Chondrocyte (in vitro differentiated cells): ENCODE measurements at regions not wholly inside any gene's neighbourhood (a gene's known extent, or its start where the extent isn't known, plus 50 kb on each side); places are given as distances from the start of the nearest gene placed in this dataset.

Experiments used
- DNase-seq: peaks from one replicate; pipeline ENCODE4 v3.0.0; 2021; ENCODE audit warnings: mixed read lengths, low spot score
- H3K27ac Mint-ChIP-seq: one replicate; pipeline ENCODE4 v1.8.0; 2021; ENCODE audit warnings: mild to moderate bottlenecking, moderate library complexity, mixed read lengths; ENCODE audit not compliant: unreplicated experiment
- H3K27me3 Mint-ChIP-seq: 2 replicates; pipeline ENCODE4 v1.8.0; 2021; ENCODE audit warnings: low read depth, mixed read lengths
- H3K36me3 Mint-ChIP-seq: 2 replicates; pipeline ENCODE4 v1.8.0; 2021; ENCODE audit warnings: low read depth, mixed read lengths
- H3K4me1 Mint-ChIP-seq: 2 replicates; pipeline ENCODE4 v1.8.0; 2021; ENCODE audit warnings: low read depth, mild to moderate bottlenecking, mixed read lengths
- H3K4me3 Mint-ChIP-seq: one replicate; pipeline ENCODE4 v1.8.0; 2021; ENCODE audit warnings: mild to moderate bottlenecking, moderate library complexity, mixed read lengths; ENCODE audit not compliant: unreplicated experiment
- H3K9me3 Mint-ChIP-seq: 2 replicates; pipeline ENCODE4 v1.8.0; 2021; ENCODE audit warnings: low read depth, mixed read lengths
- TF ChIP-seq, protein P1 (sequence below): fragments of 200-600 bp; sonication (generic); IDR thresholded peaks from 2 replicates; pipeline ENCODE4 v1.5.0; 2021; ENCODE audit warnings: antibody characterized with exemption, mild to moderate bottlenecking, moderate library complexity

DNA sequence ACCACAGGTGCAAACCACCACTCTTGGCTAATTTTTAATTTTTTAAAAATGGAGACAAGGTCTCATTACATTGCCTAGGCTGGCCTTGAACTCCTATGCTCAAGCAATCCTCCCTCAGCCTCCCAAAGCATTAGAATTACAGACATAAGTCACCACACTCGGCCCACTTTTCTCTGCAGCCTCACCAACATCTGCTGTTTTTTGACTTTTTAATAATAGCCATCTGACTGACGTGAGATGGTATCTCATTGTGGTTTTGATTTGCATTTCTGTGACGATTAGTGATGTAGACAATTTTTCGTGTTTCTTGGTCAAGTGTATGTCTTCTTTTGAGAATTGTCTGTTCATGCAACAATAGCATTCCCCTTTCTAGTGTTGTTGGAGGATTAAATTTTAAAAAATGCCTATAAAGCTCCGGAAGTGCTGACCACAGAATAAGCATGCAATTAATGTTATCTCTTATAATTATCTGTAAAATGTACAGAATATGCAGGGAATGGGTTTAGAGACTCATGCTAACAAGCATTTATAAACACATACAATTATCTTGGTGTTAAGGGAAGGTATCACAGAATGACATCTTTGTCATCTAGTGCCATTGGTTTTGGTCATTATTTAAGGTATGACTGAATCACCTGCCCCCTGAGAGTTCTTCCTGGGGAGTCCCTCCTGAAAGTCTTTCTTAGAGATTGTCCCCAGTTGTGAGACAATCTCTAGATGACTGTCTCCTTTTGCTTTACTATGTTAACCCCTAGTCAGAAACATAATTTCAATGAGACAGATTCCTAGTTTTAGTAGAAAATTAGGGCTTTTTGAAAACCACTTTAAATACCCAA is 118.5 kb upstream of the SERTM1 start:
- TF ChIP-seq, protein P1, sequence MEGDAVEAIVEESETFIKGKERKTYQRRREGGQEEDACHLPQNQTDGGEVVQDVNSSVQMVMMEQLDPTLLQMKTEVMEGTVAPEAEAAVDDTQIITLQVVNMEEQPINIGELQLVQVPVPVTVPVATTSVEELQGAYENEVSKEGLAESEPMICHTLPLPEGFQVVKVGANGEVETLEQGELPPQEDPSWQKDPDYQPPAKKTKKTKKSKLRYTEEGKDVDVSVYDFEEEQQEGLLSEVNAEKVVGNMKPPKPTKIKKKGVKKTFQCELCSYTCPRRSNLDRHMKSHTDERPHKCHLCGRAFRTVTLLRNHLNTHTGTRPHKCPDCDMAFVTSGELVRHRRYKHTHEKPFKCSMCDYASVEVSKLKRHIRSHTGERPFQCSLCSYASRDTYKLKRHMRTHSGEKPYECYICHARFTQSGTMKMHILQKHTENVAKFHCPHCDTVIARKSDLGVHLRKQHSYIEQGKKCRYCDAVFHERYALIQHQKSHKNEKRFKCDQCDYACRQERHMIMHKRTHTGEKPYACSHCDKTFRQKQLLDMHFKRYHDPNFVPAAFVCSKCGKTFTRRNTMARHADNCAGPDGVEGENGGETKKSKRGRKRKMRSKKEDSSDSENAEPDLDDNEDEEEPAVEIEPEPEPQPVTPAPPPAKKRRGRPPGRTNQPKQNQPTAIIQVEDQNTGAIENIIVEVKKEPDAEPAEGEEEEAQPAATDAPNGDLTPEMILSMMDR = no peak
- Mint-ChIP-seq H3K4me1 (no peaks in the 10 kb centered on the region), H3K27me3 (peaks cover 10% of the 10 kb centered on the region), H3K36me3 (no peaks in the 10 kb centered on the region), H3K27ac (no peak overlapping the region), H3K4me3 (no peak overlapping the region), H3K9me3 (no peaks in the 10 kb centered on the region)
- no peak for DNase-seq

DNA sequence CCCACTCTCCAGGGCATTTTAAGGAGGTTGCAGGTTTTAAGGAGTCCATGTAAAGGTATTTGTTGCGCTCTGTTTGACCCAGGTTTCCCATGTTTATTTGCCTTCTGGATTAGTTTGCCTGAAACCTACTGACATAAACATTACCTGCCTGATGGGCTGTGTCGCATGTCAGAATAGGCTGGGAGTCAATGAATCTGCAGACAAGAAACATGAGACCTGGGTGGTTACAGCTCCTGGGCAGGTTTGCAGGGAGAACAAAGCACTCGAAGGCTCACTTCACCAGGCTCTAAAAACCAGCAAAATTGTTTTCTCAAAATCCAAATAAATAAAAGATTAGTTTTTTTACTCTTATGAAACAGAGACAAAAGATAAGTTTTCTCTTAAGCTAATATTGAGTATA is 114.4 kb upstream of the SERTM1 start:
- no peaks in the 10 kb centered on the region for H3K36me3 Mint-ChIP-seq
- TF ChIP-seq, protein P1 = no peak
- H3K4me1 Mint-ChIP-seq = no peaks in the 10 kb centered on the region
- no peak overlapping the region for H3K27ac Mint-ChIP-seq
- H3K4me3 Mint-ChIP-seq = no peak overlapping the region
- DNase-seq = no peak
- peaks cover 6% of the 10 kb centered on the region for H3K27me3 Mint-ChIP-seq
- H3K9me3 Mint-ChIP-seq = no peaks in the 10 kb centered on the region

DNA sequence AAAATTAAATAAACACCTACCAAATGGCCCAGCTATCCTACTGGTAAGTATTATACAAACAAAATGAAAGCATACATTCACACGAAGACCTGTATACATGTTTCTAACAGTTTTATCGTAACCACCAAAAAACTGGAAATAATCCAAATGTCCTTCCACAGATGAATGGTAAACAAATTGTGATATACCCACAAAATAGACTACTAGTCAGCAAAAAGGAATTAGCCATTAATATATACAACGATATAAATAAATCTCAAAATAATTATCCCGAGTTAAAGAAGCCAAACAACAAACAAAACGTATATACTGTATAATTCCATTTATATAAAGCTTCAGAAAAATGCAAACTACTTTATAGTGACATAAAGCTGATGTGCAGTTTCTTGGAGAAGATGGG is 106.3 kb upstream of the SERTM1 start:
- Mint-ChIP-seq H3K36me3 (no peaks in the 10 kb centered on the region), H3K9me3 (peaks cover 4% of the 10 kb centered on the region), H3K27ac (no peak overlapping the region), H3K4me3 (no peak overlapping the region), H3K27me3 (peaks cover 9% of the 10 kb centered on the region), H3K4me1 (no peaks in the 10 kb centered on the region)
- TF ChIP-seq, protein P1 = no peak
- no peak for DNase-seq

DNA sequence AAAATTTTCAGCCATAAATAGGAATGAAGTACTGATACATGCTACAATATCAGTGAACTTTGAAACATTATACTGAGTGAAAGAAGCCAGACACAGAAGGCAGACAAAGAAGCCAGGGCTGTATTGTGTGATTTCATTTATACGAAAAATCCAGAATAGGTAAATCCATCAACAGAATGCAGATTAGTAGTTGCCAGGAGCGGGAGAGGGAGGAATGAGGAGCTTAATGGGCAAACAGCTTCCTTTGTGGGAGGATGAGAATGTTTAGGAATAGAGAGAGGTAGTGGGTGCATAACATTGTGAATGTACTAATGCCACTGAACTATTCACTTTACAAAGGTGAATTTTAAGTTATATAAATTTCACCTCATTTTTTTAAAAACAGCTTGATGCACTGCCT is 103.3 kb upstream of the SERTM1 start:
- no peaks in the 10 kb centered on the region for H3K4me1 Mint-ChIP-seq
- peaks cover 4% of the 10 kb centered on the region for H3K9me3 Mint-ChIP-seq
- no peak overlapping the region for H3K4me3 Mint-ChIP-seq

DNA sequence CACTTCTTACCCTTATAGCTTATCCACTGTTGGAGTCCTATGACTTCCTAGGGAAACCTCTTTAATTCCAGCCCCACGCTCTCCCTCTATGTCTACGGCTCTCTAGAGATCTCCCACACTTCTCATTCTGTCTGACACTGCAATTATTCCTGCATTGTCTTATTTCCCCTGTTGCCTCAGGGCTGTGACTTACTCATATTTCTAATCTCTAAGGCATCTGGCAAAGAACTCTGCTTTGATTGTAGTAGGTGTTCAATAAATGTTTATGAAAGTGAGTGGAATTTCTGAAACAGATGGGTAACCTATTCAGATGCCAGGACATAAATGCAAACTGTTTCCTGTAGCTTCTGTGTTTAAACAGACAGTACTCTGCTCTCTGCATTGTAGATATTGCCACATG is 102.4 kb upstream of the SERTM1 start:
- Mint-ChIP-seq H3K27ac (no peak overlapping the region), H3K9me3 (peaks cover 4% of the 10 kb centered on the region), H3K4me1 (no peaks in the 10 kb centered on the region), H3K27me3 (peaks cover 11% of the 10 kb centered on the region), H3K4me3 (no peak overlapping the region), H3K36me3 (no peaks in the 10 kb centered on the region)
- TF ChIP-seq, protein P1 = no peak
- DNase-seq = no peak

More for the DNA sequence above, 103.3 kb upstream of the SERTM1 start:
- DNase-seq = no peak
- Mint-ChIP-seq H3K36me3 (no peaks in the 10 kb centered on the region), H3K27me3 (peaks cover 11% of the 10 kb centered on the region), H3K27ac (no peak overlapping the region)
- TF ChIP-seq, protein P1 = no peak
